ENCODE measurements at regions not wholly inside any gene's neighbourhood (a gene's known extent, or its start where the extent isn't known, plus 50 kb on each side); places are given as distances from the start of the nearest gene placed in this dataset.

- Histone ChIP-seq H3K4me3 (ENCODE audit: insufficient read depth, low read depth, low read length) (no peak overlapping the region), H3K9me3 (ENCODE audit: control insufficient read depth, low read length) (no peaks in the 10 kb centered on the region), H3K27me3 (ENCODE audit: control insufficient read depth, insufficient read depth, low read length, poor library complexity, severe bottlenecking) (no peaks in the 10 kb centered on the region), H3K27ac (ENCODE audit: insufficient read depth, low read depth, low read length, poor library complexity, severe bottlenecking) (no peak overlapping the region), H3K36me3 (ENCODE audit: control insufficient read depth, insufficient read depth, low read length) (no peaks in the 10 kb centered on the region), H3K4me1 (ENCODE audit: control insufficient read depth, insufficient read depth, low read length) (no peaks in the 10 kb centered on the region)
- 91 to 93% methylated on average over 3 to 4 of the region's 4 CpGs for WGBS, 2 experiments
These were observed 1345.0 kb downstream of the NSUN3 start for GRCh38 chr3:95407709-95408463.

GRCh38 chr3:95408464-95408862 lies 1345.6 kb downstream of the NSUN3 start:
- WGBS, 2 experiments, result 67 to 69% methylated on average over 3 of the region's 3 CpGs
- Histone ChIP-seq H3K4me1 (ENCODE audit: control insufficient read depth, insufficient read depth, low read length) (no peaks in the 10 kb centered on the region), H3K27me3 (ENCODE audit: control insufficient read depth, insufficient read depth, low read length, poor library complexity, severe bottlenecking) (no peaks in the 10 kb centered on the region), H3K9me3 (ENCODE audit: control insufficient read depth, low read length) (no peaks in the 10 kb centered on the region), H3K4me3 (ENCODE audit: insufficient read depth, low read depth, low read length) (no peak overlapping the region), H3K27ac (ENCODE audit: insufficient read depth, low read depth, low read length, poor library complexity, severe bottlenecking) (no peak overlapping the region), H3K36me3 (ENCODE audit: control insufficient read depth, insufficient read depth, low read length) (no peaks in the 10 kb centered on the region)

GRCh38 chr3:95418251-95418650 lies 1355.4 kb downstream of the NSUN3 start:
- WGBS, 2 experiments, result 96 to 97% methylated on average over 6 of the region's 6 CpGs
- Histone ChIP-seq H3K4me1 (ENCODE audit: control insufficient read depth, insufficient read depth, low read length) (no peaks in the 10 kb centered on the region), H3K4me3 (ENCODE audit: insufficient read depth, low read depth, low read length) (no peak overlapping the region)

DNA sequence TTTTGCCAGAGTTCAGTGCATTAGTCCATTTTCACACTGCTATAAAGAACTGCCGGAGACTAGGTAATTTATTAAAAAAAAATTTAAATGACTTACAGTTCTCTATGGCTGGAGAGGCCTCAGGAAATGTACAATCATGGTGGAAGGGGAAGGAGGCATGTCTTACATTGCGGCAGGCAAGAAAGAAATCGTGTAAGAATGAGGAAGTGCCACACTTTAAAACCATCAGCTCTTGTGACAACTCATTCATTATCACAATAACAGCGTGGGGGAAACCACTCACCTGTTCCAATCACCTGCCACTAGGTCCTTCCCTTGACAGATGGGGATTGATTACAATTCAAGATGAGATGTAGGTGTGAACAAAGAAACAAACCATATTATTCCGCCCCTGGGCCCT lies 1361.4 kb downstream of the NSUN3 start:
- Histone ChIP-seq H3K36me3 (ENCODE audit: control insufficient read depth, insufficient read depth, low read length) (no peaks in the 10 kb centered on the region), H3K27me3 (ENCODE audit: control insufficient read depth, insufficient read depth, low read length, poor library complexity, severe bottlenecking) (no peaks in the 10 kb centered on the region), H3K27ac (ENCODE audit: insufficient read depth, low read depth, low read length, poor library complexity, severe bottlenecking) (no peak overlapping the region), H3K9me3 (ENCODE audit: control insufficient read depth, low read length) (no peaks in the 10 kb centered on the region), H3K4me3 (ENCODE audit: insufficient read depth, low read depth, low read length) (no peak overlapping the region), H3K4me1 (ENCODE audit: control insufficient read depth, insufficient read depth, low read length) (no peaks in the 10 kb centered on the region)
- WGBS, 2 experiments, result 89 to 95% methylated on average over 4 to 5 of the region's 5 CpGs

More at GRCh38 chr3:95418251-95418650, 1355.4 kb downstream of the NSUN3 start:
- no peaks in the 10 kb centered on the region for H3K27me3 ChIP-seq (ENCODE audit: control insufficient read depth, insufficient read depth, low read length, poor library complexity, severe bottlenecking)
- no peak overlapping the region for H3K27ac ChIP-seq (ENCODE audit: insufficient read depth, low read depth, low read length, poor library complexity, severe bottlenecking)
- H3K36me3 ChIP-seq (ENCODE audit: control insufficient read depth, insufficient read depth, low read length), result no peaks in the 10 kb centered on the region
- H3K9me3 ChIP-seq (ENCODE audit: control insufficient read depth, low read length), result no peaks in the 10 kb centered on the region

DNA sequence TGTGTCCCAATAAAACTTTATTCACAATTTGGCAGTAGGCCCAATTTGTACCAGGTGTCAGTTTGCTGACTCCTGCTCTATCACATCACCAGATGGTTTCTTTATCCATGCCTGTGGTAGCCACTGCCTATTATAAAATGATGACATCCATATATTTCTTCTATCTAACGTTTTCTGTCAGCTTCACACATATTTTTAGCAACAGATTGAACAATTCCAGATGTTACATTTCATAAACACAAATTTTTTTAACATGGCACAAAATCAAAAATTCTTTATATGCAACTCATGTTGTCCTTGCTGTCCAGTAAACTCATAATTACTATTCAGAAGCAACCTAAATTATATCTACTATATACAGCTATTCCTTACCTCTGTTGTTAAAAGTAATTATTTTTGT lies 1371.6 kb downstream of the NSUN3 start:
- Histone ChIP-seq H3K27ac (ENCODE audit: insufficient read depth, low read depth, low read length, poor library complexity, severe bottlenecking) (no peak overlapping the region), H3K27me3 (ENCODE audit: control insufficient read depth, insufficient read depth, low read length, poor library complexity, severe bottlenecking) (no peaks in the 10 kb centered on the region), H3K4me1 (ENCODE audit: control insufficient read depth, insufficient read depth, low read length) (no peaks in the 10 kb centered on the region), H3K4me3 (ENCODE audit: insufficient read depth, low read depth, low read length) (no peak overlapping the region), H3K9me3 (ENCODE audit: control insufficient read depth, low read length) (no peaks in the 10 kb centered on the region), H3K36me3 (ENCODE audit: control insufficient read depth, insufficient read depth, low read length) (no peaks in the 10 kb centered on the region)
- WGBS, 2 experiments, result 0% methylated on average over 1 of the region's 1 CpG

- H3K27me3 ChIP-seq (ENCODE audit: control insufficient read depth, insufficient read depth, low read length, poor library complexity, severe bottlenecking), result no peaks in the 10 kb centered on the region
- H3K36me3 ChIP-seq (ENCODE audit: control insufficient read depth, insufficient read depth, low read length), result no peaks in the 10 kb centered on the region
- no peaks in the 10 kb centered on the region for H3K4me1 ChIP-seq (ENCODE audit: control insufficient read depth, insufficient read depth, low read length)
- no peak overlapping the region for H3K4me3 ChIP-seq (ENCODE audit: insufficient read depth, low read depth, low read length)
- H3K9me3 ChIP-seq (ENCODE audit: control insufficient read depth, low read length), result no peaks in the 10 kb centered on the region
- no peak overlapping the region for H3K27ac ChIP-seq (ENCODE audit: insufficient read depth, low read depth, low read length, poor library complexity, severe bottlenecking)
These were observed 1374.5 kb downstream of the NSUN3 start for GRCh38 chr3:95437409-95437808.

DNA sequence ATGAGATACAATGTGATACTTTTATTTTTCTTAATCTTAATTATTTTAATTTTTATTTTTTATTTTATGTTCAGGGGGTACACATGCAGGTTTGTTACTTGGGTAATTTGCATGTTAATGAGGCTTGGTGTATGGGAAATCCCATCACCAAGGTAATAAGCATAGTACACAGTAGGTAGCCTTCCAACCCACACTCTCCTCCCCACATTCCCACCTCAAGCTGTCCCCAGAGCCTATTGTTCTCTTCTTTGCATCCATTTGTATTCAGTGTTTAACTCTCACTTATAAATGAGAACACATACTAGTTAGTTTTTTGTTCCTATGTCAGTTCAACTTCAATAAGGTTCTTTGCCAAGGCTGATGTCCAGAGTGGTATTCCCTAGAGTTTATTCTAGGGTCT lies 1375.4 kb downstream of the NSUN3 start:
- no peaks in the 10 kb centered on the region for H3K27me3 ChIP-seq (ENCODE audit: control insufficient read depth, insufficient read depth, low read length, poor library complexity, severe bottlenecking)
- H3K4me3 ChIP-seq (ENCODE audit: insufficient read depth, low read depth, low read length), result no peak overlapping the region
- H3K36me3 ChIP-seq (ENCODE audit: control insufficient read depth, insufficient read depth, low read length), result no peaks in the 10 kb centered on the region
- no peaks in the 10 kb centered on the region for H3K4me1 ChIP-seq (ENCODE audit: control insufficient read depth, insufficient read depth, low read length)
- no peak overlapping the region for H3K27ac ChIP-seq (ENCODE audit: insufficient read depth, low read depth, low read length, poor library complexity, severe bottlenecking)
- no peaks in the 10 kb centered on the region for H3K9me3 ChIP-seq (ENCODE audit: control insufficient read depth, low read length)

GRCh38 chr3:95442766-95443165 lies 1371.6 kb upstream of the EPHA6 start:
- Histone ChIP-seq H3K36me3 (ENCODE audit: control insufficient read depth, insufficient read depth, low read length) (no peaks in the 10 kb centered on the region), H3K27me3 (ENCODE audit: control insufficient read depth, insufficient read depth, low read length, poor library complexity, severe bottlenecking) (no peaks in the 10 kb centered on the region), H3K9me3 (ENCODE audit: control insufficient read depth, low read length) (no peaks in the 10 kb centered on the region), H3K4me3 (ENCODE audit: insufficient read depth, low read depth, low read length) (no peak overlapping the region), H3K27ac (ENCODE audit: insufficient read depth, low read depth, low read length, poor library complexity, severe bottlenecking) (no peak overlapping the region), H3K4me1 (ENCODE audit: control insufficient read depth, insufficient read depth, low read length) (no peaks in the 10 kb centered on the region)
- WGBS, 2 experiments, result 86 to 100% methylated on average over 1 of the region's 2 CpGs

GRCh38 chr3:95449841-95450240 lies 1364.6 kb upstream of the EPHA6 start:
- Histone ChIP-seq H3K4me3 (ENCODE audit: insufficient read depth, low read depth, low read length) (no peak overlapping the region), H3K4me1 (ENCODE audit: control insufficient read depth, insufficient read depth, low read length) (no peaks in the 10 kb centered on the region), H3K27ac (ENCODE audit: insufficient read depth, low read depth, low read length, poor library complexity, severe bottlenecking) (no peak overlapping the region), H3K27me3 (ENCODE audit: control insufficient read depth, insufficient read depth, low read length, poor library complexity, severe bottlenecking) (no peaks in the 10 kb centered on the region), H3K9me3 (ENCODE audit: control insufficient read depth, low read length) (no peaks in the 10 kb centered on the region), H3K36me3 (ENCODE audit: control insufficient read depth, insufficient read depth, low read length) (no peaks in the 10 kb centered on the region)
- 89 to 92% methylated on average over 1 of the region's 1 CpG for WGBS, 2 experiments

GRCh38 chr3:95453242-95453641 lies 1361.2 kb upstream of the EPHA6 start:
- Histone ChIP-seq H3K36me3 (ENCODE audit: control insufficient read depth, insufficient read depth, low read length) (no peaks in the 10 kb centered on the region), H3K9me3 (ENCODE audit: control insufficient read depth, low read length) (no peaks in the 10 kb centered on the region), H3K4me3 (ENCODE audit: insufficient read depth, low read depth, low read length) (no peak overlapping the region), H3K27me3 (ENCODE audit: control insufficient read depth, insufficient read depth, low read length, poor library complexity, severe bottlenecking) (no peaks in the 10 kb centered on the region), H3K27ac (ENCODE audit: insufficient read depth, low read depth, low read length, poor library complexity, severe bottlenecking) (no peak overlapping the region), H3K4me1 (ENCODE audit: control insufficient read depth, insufficient read depth, low read length) (no peaks in the 10 kb centered on the region)
- 100% methylated on average over 1 of the region's 2 CpGs; no CpG with 5 or more reads in 1 of the 2 experiments for WGBS, 2 experiments

- no peaks in the 10 kb centered on the region for H3K9me3 ChIP-seq (ENCODE audit: control insufficient read depth, low read length)
- no peaks in the 10 kb centered on the region for H3K36me3 ChIP-seq (ENCODE audit: control insufficient read depth, insufficient read depth, low read length)
- no peaks in the 10 kb centered on the region for H3K4me1 ChIP-seq (ENCODE audit: control insufficient read depth, insufficient read depth, low read length)
- H3K27me3 ChIP-seq (ENCODE audit: control insufficient read depth, insufficient read depth, low read length, poor library complexity, severe bottlenecking), result no peaks in the 10 kb centered on the region
- H3K4me3 ChIP-seq (ENCODE audit: insufficient read depth, low read depth, low read length), result no peak overlapping the region
- no peak overlapping the region for H3K27ac ChIP-seq (ENCODE audit: insufficient read depth, low read depth, low read length, poor library complexity, severe bottlenecking)
These were observed 1357.6 kb upstream of the EPHA6 start for GRCh38 chr3:95456835-95457234.

All from ectodermal cell (in vitro differentiated cells).